DND-41 (cell line): ENCODE measurements at regions not wholly inside any gene's neighbourhood (a gene's known extent, or its start where the extent isn't known, plus 50 kb on each side); places are given as distances from the start of the nearest gene placed in this dataset.

Experiments used
- CTCF ChIP-seq: IDR thresholded peaks from 2 replicates; pipeline ENCODE4 v1.5.1; 2012; ENCODE audit warnings: borderline replicate concordance, low read length, moderate library complexity, mild to moderate bottlenecking; ENCODE audit not compliant: poor library complexity, severe bottlenecking; ENCODE audit errors: extremely low read depth
- EZH2 ChIP-seq: IDR thresholded peaks from 3 replicates; pipeline ENCODE4 v1.6.1; 2012; ENCODE audit warnings: borderline replicate concordance, low read depth, mild to moderate bottlenecking, moderate library complexity, low read length, inconsistent platforms; ENCODE audit not compliant: severe bottlenecking

DNA sequence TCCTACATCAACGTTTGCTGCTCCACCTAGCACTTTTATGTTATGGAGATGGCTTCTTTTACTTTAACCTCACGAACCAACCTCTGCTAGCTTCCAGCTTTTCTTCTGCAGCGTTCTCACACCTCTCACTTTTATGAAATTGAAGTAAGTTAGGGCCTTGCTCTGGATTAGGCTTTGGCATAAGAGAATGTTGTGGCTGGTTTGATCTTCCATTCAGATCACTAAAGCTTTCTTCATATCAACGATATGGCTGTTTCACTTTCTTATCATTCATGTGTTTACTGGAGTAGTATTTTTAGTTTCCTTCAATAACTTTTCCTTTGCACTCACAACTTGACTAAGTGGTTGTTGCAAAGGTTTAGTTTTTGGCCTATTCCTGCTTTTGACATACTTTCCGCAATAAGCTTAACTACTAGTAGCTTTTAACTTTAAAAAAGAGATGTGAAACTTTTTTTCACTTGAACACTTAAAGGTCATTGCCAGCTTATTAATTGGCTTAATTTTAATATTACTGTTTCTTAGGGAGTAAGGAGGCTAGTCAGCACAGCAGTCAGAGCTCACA is 60.0 kb upstream of the SPRY2 start:
- TF ChIP-seq CTCF (no peak), EZH2 (no peak)
